Osteocyte (in vitro differentiated cells): ENCODE measurements at regions not wholly inside any gene's neighbourhood (a gene's known extent, or its start where the extent isn't known, plus 50 kb on each side); places are given as distances from the start of the nearest gene placed in this dataset.
A peak's percentile ranks its signal among the peaks of the same experiment; 100 is the strongest.

ENCODE experiments used
- DNase-seq: peaks from one replicate; pipeline ENCODE4 v3.0.0; 2021; ENCODE audit warnings: mixed read lengths; ENCODE audit not compliant: unreplicated experiment; ENCODE audit errors: extremely low spot score
- H3K27ac Mint-ChIP-seq: one replicate; pipeline ENCODE4 v1.8.0; 2021; ENCODE audit warnings: mild to moderate bottlenecking, mixed read lengths; ENCODE audit not compliant: unreplicated experiment
- H3K27me3 Mint-ChIP-seq: one replicate; pipeline ENCODE4 v1.8.0; 2021; ENCODE audit warnings: mixed read lengths; ENCODE audit not compliant: unreplicated experiment
- H3K36me3 Mint-ChIP-seq: one replicate; pipeline ENCODE4 v1.8.0; 2021; ENCODE audit warnings: mixed read lengths; ENCODE audit not compliant: unreplicated experiment
- H3K4me1 Mint-ChIP-seq: one replicate; pipeline ENCODE4 v1.8.0; 2021; ENCODE audit warnings: mixed read lengths; ENCODE audit not compliant: unreplicated experiment
- H3K4me3 Mint-ChIP-seq: one replicate; pipeline ENCODE4 v1.8.0; 2021; ENCODE audit warnings: mild to moderate bottlenecking, moderate library complexity, mixed read lengths; ENCODE audit not compliant: unreplicated experiment
- H3K9me3 Mint-ChIP-seq: one replicate; pipeline ENCODE4 v1.8.0; 2021; ENCODE audit warnings: mixed read lengths; ENCODE audit not compliant: unreplicated experiment
- TF ChIP-seq, protein P1 (sequence below): fragments of 200-600 bp; sonication (generic); IDR thresholded peaks from 2 replicates; pipeline ENCODE4 v1.5.0; 2021; ENCODE audit warnings: antibody characterized with exemption, mild to moderate bottlenecking, moderate library complexity

DNA sequence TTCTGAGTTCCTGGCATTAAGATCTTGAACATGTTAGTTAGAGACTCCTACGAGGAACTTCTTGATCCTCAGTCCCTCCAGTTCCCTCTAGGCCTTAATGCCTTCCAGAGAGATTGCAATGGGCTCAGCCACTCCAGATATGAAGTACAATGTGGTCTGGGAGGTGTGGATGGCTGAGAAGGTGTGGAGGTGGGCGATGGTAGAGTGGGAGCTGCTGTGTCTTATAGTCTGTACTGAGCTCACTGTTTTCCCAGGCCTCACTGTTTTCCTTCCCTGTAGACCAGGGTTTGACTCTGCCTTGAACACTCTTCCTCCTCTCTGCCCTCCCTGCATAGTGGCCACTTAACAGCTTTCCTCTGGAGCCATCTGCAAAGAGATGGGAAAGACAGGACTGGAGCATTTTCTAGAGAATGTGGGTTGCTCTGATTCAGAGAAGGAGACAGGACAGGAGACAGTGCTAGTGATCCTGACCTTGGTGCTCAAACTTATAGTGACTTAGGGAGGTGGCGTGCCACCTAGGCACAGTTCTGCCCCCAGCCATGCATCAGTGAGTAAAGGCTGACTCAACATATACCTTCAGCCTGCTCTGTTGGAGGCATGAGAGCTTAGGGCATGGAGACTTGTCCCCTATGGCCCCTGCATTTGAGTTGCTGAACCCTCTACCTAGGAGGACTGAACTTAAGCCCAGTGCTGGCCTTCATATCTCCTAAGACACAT is 129.7 kb downstream of the TDRD15 start:
- H3K4me1 Mint-ChIP-seq, result peaks cover 16% of the 10 kb centered on the region
- TF ChIP-seq, protein P1, sequence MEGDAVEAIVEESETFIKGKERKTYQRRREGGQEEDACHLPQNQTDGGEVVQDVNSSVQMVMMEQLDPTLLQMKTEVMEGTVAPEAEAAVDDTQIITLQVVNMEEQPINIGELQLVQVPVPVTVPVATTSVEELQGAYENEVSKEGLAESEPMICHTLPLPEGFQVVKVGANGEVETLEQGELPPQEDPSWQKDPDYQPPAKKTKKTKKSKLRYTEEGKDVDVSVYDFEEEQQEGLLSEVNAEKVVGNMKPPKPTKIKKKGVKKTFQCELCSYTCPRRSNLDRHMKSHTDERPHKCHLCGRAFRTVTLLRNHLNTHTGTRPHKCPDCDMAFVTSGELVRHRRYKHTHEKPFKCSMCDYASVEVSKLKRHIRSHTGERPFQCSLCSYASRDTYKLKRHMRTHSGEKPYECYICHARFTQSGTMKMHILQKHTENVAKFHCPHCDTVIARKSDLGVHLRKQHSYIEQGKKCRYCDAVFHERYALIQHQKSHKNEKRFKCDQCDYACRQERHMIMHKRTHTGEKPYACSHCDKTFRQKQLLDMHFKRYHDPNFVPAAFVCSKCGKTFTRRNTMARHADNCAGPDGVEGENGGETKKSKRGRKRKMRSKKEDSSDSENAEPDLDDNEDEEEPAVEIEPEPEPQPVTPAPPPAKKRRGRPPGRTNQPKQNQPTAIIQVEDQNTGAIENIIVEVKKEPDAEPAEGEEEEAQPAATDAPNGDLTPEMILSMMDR, result no peak
- no peaks in the 10 kb centered on the region for H3K9me3 Mint-ChIP-seq
- no peak overlapping the region for H3K4me3 Mint-ChIP-seq
- H3K27me3 Mint-ChIP-seq, result no peaks in the 10 kb centered on the region
- H3K36me3 Mint-ChIP-seq, result no peaks in the 10 kb centered on the region
- DNase-seq, result no peak
- H3K27ac Mint-ChIP-seq, result no peak overlapping the region

DNA sequence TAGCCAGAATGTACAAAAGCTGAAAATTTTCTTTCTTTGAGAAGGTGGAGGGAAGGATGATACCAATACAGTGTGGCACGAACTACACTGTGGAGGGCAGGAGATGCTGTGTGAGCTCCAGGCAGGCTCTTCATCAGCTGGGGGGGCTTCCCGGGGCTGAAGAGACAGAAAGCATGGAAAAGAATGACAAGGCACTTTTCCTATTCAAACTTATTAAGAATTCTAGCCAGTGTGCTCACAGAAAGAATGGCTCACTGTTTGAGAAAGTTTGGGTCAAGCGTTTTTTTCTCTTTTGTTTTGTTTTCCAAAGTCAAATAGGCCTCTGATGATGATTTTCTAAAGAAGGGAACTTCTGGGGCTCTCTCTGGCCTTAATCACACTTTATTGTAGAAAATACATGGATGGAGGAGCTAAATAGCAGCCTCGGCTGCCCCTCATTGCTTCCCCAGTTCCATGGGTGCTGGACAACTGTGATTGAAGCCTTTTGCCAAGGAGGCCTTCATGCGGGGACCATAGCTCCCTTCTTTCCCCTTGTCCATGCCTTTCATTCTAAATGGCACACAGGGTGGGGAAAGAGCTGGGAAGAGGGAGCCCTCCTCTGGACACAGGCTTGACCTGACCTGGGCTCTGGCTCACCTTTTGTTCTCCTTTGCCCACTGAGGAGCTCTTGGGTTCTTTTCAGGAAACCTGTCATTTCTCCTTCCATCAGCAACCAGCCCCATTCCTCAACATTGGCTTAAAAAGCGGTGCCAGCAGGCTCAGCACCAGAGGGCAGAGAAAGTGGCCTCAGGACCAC is 130.6 kb downstream of the TDRD15 start:
- no peaks in the 10 kb centered on the region for H3K9me3 Mint-ChIP-seq
- no peak overlapping the region for H3K27ac Mint-ChIP-seq
- H3K4me1 Mint-ChIP-seq, result peaks cover 20% of the 10 kb centered on the region
- H3K27me3 Mint-ChIP-seq, result no peaks in the 10 kb centered on the region
- DNase-seq, result no peak
- no peaks in the 10 kb centered on the region for H3K36me3 Mint-ChIP-seq
- TF ChIP-seq, protein P1, result no peak
- no peak overlapping the region for H3K4me3 Mint-ChIP-seq

DNA sequence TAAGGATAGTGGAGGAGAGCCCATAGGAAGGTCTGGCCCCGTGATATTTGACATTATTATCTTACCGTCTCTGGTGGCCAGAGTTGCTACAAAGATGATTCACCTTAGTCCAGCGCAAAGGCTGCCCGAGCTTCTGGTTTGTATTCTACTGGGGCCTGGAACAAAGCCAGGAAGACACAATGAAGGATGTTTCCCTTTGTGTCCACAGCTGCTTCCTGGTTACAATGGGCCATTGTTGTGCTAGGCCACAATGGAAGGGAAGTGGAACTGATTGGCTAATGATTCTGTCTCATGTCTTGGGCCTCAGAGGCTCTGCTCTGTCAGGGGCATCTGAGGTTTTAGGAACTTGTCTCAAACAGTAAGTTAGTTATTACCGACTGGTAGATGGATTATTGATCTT is 132.2 kb downstream of the TDRD15 start:
- no peaks in the 10 kb centered on the region for H3K36me3 Mint-ChIP-seq

DNA sequence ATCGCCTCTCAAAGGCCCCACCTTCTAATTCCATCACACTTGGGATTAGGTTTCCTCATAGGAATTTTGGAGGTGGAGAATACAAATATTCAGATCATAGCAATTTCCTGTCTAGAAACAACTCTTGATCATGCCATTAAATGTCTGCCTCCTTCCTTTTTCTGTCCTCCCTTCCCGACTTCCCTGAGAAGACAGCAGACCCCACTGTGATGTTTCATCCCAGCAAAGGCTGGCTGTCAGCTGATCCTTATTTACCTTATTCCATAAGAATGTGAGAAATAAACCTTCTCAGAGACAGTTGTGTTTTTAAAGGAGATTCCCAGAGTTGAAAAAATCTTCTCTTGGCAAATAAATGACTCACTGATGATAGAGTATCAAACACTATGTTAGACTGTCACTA is 133.9 kb downstream of the TDRD15 start:
- Mint-ChIP-seq H3K27ac (peak overlapping the region; percentile 83), H3K4me3 (no peak overlapping the region), H3K27me3 (no peaks in the 10 kb centered on the region), H3K36me3 (no peaks in the 10 kb centered on the region), H3K9me3 (no peaks in the 10 kb centered on the region), H3K4me1 (peaks cover 20% of the 10 kb centered on the region)
- TF ChIP-seq, protein P1, result no peak
- no peak for DNase-seq

More for the DNA sequence above, 132.2 kb downstream of the TDRD15 start:
- DNase-seq, result no peak
- no peaks in the 10 kb centered on the region for H3K27me3 Mint-ChIP-seq
- H3K4me1 Mint-ChIP-seq, result peaks cover 20% of the 10 kb centered on the region
- TF ChIP-seq, protein P1, result no peak
- H3K27ac Mint-ChIP-seq, result no peak overlapping the region
- no peaks in the 10 kb centered on the region for H3K9me3 Mint-ChIP-seq
- no peak overlapping the region for H3K4me3 Mint-ChIP-seq

DNA sequence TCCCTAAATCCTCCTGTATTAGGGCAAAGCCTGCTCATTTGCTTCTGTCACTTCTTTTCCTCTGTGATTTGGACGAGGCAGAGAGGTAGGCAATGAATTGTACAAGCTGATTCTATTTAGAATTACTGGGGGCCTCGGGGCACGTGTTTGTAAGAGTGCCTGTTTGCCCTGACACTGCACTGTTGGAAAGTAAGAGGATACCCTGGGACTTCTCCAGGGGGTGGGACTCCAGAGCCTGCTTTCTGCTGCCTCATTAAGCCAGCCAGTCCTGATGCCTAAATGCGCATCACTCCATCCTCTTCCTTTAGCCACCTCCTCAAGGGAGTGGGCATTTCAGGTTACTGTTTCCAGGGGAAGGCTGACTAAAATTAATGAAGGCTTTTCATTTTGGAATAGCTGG is 134.3 kb downstream of the TDRD15 start:
- Mint-ChIP-seq H3K36me3 (no peaks in the 10 kb centered on the region), H3K27ac (peak overlapping the region; percentile 83), H3K9me3 (no peaks in the 10 kb centered on the region), H3K27me3 (no peaks in the 10 kb centered on the region), H3K4me1 (peaks cover 20% of the 10 kb centered on the region), H3K4me3 (no peak overlapping the region)
- TF ChIP-seq, protein P1, result no peak
- DNase-seq, result no peak
